Suppressor macrophage treated with lipopolysaccharide for 1 hour (primary cell): ENCODE measurements at regions not wholly inside any gene's neighbourhood (a gene's known extent, or its start where the extent isn't known, plus 50 kb on each side); places are given as distances from the start of the nearest gene placed in this dataset.

Experiments used
- DNase-seq, 3 donors: peaks; one replicate each; pipeline ENCODE4 v3.0.0-alpha.2; 2020 to 2022

DNA sequence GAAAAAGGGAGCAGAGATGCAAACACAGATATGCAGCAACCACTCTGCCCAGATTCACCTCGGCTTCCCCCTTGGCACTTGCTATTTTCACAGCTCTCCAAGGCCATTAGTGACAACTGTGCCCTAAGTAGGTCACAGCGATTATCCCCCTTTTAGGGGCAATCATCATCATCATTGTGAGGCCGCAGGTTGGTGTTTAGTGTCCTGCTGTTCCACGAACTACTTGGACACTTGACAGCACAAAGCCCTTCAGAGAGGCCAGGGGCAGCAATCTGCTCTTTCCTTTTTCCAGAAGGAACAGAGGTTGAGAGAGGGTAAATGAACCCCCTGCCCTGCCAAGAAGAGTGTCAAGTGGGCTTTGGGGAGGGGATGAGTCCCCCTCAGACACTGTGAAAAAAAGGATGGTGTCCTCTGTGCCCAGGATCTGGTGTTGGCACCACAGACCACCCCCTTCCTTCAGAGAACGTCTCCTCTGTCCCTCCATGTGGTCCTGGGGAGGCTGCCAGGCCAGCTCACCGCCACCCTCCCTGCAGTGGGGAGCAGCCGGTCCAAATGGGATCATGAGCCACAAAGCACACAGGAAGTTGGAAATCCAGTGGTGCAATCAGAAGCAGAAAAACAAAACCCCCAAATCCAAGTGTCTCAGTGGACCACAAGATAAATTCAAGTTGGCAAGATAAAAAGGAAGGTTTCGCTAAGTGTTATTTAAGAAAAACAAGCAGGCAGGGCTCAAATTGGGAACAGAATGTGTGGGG lies 78.4 kb upstream of the MED9 start:
- DNase-seq: no peak

DNA sequence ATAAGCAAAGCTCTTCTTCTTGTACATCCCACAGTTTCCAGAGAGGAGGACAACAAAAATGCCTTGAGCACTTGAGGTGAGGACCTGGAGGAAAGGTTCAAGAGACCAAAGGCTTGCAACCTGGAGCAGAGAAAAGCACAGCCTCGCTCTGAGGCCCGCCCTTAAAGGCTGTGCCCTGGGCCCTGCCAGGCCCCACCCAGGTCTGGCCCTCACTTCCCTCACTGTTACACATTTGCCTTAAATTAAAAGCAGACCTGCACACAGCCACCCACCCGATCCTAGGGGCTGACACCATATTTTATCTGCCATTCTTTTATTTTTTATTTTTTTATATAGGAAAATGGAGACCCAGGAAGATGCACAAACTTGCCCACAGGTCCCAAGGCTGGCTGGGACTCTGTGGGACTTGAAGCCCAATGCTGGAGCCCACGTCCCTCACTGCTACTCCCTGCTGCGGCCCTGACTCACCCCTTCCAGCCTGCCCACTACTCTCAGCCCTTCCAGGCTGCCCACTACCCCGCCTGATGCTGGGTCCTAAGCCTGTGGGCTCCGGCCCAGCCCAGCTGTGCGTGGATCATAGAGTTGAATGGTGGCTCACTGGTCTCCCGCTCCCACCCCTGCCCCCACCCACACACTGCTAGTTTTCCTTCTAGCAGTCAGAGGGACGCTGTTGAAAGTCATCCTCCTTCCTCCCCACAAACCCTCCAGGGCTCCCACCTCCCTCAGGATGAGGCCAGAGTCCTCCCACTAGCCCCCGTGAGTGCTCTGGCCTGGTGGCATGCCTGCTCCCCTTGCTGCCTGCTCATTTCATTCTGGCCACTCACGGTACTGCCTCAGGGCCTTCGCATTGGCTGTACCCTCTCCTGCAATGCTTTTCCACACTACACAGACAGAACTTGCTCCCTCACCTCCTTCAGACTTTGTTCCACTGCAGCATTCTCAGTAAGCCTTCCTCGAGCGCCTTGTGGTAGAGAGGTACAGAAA lies 77.6 kb upstream of the MED9 start:
- no peak for DNase-seq

DNA sequence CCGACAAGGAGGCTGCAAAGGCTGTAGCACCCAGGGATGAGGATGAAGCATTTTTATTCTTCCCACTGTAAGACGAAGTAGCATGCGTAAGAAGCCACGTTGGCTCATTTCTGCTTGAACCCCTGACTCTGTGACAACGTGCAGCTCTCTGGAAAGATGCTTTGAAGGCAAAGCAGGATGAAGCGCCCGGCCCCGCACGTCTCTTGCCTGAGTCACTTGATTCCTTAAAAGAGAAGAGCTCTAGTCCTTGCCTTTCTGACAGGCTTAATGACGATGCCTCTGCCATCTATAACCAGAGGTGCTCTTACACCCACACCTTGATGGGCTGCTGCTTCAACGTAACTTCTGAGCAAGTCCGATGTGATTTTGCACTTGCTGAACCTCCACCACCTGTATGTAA lies 76.7 kb upstream of the MED9 start:
- no peak for DNase-seq

DNA sequence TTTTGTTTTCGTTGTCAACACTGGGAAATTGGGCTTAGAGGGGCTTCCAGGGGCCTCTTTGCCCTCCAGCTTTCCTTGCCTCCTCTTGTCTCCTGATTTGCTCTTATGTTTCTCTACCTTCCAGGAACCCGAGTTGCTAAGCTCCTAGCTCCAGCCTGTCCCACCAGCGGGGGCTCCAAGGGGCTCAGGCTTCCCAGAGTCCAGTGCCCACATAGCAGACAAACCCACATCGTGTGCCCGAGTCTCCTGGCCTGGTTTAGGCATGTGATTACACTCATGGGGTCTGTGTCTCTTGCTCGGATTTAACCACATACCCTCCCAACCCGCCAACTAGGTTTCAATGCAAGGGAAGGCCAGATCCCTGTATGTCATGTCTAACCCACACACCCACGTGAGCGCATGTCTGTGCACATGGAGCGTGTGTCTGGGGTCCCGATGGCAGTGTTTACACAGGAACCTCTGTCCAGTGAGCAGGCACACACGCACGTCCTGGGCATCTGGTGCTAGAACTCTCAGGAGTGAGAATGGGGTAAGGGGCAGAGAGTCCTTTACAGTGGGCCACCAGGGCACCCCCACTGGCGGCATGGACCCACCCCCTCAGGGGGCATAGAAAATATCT lies 76.1 kb upstream of the MED9 start:
- DNase-seq: no peak

GRCh38 chr17:17401271-17401781 lies 75.5 kb upstream of the MED9 start:
- DNase-seq: peak; percentile 18 to 39 (median 37)

- no peak for DNase-seq
These were observed 74.2 kb upstream of the MED9 start for GRCh38 chr17:17402558-17402957.

DNA sequence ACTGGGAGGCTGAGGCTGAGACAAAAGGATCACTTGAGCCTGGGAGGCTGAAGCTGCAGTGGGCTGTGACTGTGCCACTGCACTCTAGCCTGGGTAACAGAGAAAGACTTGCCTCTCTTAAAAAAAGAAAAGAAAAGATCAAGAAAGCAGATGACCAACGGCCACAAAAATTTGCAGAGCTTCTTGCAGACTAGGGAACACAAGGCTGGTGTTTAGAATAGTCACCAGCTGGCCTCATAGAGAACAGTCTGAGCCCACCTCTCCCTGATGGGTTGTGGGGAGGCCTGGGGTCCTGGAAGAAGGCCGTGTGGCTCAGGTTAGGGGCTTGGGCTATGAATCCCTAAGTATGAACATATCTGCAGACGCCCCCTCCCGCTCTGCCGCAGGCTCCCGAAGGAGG lies 73.7 kb upstream of the MED9 start:
- no peak for DNase-seq

GRCh38 chr17:17403899-17404576 lies 72.8 kb upstream of the MED9 start:
- peak in 2 of 3 donors; percentile 20 to 42 for DNase-seq

DNA sequence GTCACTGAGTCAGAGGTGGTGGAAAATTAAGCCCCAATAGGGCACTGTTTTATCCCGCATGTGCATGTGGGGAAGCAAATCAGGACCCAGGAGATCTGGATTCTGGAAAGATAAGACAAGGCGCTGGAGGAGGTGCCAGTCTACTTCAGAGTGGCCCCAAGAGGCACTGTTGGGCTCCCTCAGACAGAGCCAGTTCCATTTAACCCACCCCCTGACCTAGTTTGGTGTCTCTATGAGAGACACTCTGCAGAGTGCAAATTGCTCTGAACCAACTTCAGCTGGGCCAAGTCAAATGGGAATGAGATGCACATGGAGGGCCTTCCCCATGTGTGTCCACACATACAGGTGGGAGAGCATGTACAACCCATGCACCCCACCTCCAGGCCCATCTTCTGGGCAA lies 71.1 kb upstream of the MED9 start:
- DNase-seq: no peak

DNA sequence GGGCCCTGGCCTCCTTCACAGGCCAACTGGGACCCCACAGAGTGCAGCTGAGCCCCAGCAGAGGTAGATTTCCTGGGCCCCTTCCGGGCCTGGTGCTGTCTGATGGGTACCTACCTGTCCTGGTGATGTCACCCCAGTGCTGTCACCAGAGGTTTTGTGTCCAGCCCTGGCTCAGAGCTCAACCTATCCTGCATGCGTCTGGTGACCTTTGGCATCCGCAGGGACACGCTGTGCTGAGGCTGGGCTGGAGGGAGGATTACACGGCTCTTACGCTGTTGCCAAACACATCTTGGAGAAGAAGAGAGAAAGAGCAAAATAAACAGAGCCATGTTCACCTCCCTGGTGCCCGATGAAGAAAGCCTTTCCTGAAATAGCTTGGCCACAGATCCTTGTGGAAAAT lies 70.6 kb upstream of the MED9 start:
- DNase-seq: no peak

DNA sequence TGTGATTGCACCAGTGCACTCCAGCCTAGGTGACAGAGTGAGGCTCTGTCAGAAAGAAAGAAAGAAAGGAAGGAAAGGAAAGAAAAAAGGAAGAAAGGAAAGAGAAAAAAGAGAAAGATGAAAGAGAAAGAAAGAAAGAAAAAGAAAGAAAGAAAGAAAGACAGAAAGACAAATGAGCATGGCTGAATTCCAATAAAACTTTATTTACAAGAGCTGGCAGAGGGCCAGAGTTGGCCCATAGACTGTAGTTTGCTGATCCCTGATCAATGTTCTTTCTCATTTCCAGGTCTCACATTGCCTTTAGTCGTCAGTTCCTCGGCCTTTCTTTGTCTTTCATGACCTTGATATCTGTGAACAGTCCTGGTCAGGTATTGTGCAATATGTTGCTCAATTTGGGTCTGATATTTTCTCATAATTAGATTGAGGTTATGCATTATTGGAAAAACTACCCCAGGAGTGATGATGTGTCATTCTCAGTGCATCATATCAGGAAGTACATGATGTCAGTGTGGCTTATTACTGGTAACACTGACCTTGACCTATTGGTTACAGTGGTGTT lies 68.5 kb upstream of the MED9 start:
- peak; percentile 70 to 88 (median 86) for DNase-seq

- DNase-seq: no peak
These were observed 66.4 kb upstream of the MED9 start for GRCh38 chr17:17410357-17410756.

- no peak for DNase-seq
These were observed 65.1 kb upstream of the MED9 start for GRCh38 chr17:17411692-17412091.

- no peak for DNase-seq
These were observed 64.5 kb upstream of the MED9 start for GRCh38 chr17:17412326-17412725.

- DNase-seq: no peak
These were observed 63.5 kb upstream of the MED9 start for GRCh38 chr17:17413215-17413792.

GRCh38 chr17:17413821-17414220 lies 63.0 kb upstream of the MED9 start:
- DNase-seq: no peak

- DNase-seq: no peak
These were observed 62.4 kb upstream of the MED9 start for GRCh38 chr17:17414341-17414805.

- no peak for DNase-seq
These were observed 61.8 kb upstream of the MED9 start for GRCh38 chr17:17415006-17415405.

- peak; percentile 60 to 66 (median 62) for DNase-seq
These were observed 60.8 kb upstream of the MED9 start for GRCh38 chr17:17416007-17416399.

DNA sequence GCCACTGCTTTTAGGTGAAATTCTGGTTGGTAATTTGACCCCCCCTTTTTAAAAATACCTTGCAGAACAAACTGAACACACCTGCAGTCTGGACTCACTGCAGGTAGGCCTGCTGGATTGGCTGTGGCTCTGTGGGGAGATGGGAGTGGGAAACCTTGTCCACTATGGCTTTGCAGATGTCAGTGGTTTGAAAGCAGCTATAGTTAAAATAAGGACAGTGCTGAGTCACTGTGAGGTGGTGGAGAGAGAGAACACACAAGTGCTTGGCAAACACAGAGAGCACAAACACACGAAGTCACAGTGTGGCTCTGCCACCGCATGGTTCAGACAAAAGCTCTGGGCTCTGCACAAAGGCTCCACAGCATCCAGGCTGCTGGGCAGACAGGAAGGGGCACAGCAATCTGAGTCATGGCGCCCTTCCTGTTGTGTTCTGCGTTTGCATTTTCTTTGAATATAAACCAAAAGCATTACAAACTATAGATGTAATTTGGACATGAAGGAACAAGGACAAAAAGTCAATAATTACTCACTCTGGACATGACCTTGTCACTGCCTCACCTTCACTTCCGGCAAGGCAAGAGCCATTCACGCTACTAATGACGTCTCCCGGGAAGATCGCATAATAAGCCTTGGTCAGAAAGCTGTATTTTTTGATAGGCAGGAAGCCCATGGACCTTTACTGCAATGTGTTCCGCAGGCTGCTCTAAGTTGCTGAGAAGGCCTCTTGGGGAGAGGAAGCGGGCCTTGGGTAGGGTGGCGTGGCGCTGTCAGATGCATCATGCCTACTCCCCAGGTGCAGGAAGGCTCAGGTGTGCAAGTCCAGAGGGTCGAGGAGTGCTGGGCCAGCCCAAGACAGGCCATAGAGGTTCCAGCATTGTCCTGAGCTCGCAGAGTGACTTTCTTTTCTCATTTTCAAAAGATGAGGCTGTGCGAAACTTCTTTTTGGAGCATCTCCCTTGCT lies 60.1 kb upstream of the MED9 start:
- DNase-seq: peak; percentile 28 to 46 (median 30)
